Mucosa of rectum (tissue), 2 donors: ENCODE measurements at regions not wholly inside any gene's neighbourhood (a gene's known extent, or its start where the extent isn't known, plus 50 kb on each side); places are given as distances from the start of the nearest gene placed in this dataset.
"Not testable (repeated sequence)": the region's sequence is repeated elsewhere in the genome, so short reads cannot be mapped to it uniquely, and the experiment has no call there.

Experiments used
- H3K27ac ChIP-seq, 2 donors: one replicate each; pipeline ENCODE4 v1.7.0; 2013; ENCODE audit warnings: inconsistent platforms in 2 of 2, low read depth in 2 of 2, low read length in 2 of 2
- H3K27me3 ChIP-seq, 2 donors: one replicate each; pipeline ENCODE4 v1.7.0; 2013; ENCODE audit warnings: low read length in 2 of 2; ENCODE audit not compliant: control insufficient read depth in 2 of 2, insufficient read depth in 2 of 2
- H3K36me3 ChIP-seq, 2 donors: one replicate each; pipeline ENCODE4 v1.7.0; 2013; ENCODE audit warnings: low read length in 2 of 2; ENCODE audit not compliant: control insufficient read depth in 2 of 2, insufficient read depth in 2 of 2
- H3K4me1 ChIP-seq, 2 donors: one replicate each; pipeline ENCODE4 v1.7.0; 2013; ENCODE audit warnings: low read length in 2 of 2, mild to moderate bottlenecking in 1 of 2; ENCODE audit not compliant: control insufficient read depth in 2 of 2, insufficient read depth in 2 of 2
- H3K4me3 ChIP-seq, 2 donors: one replicate each; pipeline ENCODE4 v1.7.0; 2013; ENCODE audit warnings: low read length in 2 of 2
- H3K9ac ChIP-seq, 2 donors: one replicate each; pipeline ENCODE4 v1.7.0; 2013; ENCODE audit warnings: low read length in 2 of 2, low read depth in 1 of 2, mild to moderate bottlenecking in 1 of 2
- H3K9me3 ChIP-seq, 2 donors: one replicate each; pipeline ENCODE4 v1.7.0; 2013; ENCODE audit warnings: low read length in 2 of 2; ENCODE audit not compliant: control insufficient read depth in 2 of 2
- donor health status: healthy.
- donor health status: Normal muscosa, but diverticular disease.

DNA sequence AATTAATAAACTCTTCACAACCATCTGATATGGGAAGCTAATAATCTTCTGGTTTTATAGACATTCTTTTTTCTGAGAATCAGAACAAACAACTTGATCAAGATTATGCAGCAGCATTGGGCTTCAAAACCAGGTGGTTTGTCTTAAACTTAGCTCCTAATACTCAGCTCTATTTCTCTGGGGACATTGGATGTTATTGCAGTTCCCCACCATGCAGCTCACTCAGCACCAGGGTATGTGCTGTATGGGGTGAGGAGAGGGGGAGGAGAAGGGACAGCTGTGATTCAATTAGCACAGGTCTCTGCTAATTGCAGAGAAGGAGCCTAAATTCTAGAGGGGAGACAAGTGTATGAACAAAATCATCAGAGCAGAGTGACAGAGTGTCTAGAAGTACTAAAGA, 210.7 kb upstream of the TNC start:
- Histone ChIP-seq H3K4me3 (no peak overlapping the region), H3K9ac (no peak overlapping the region), H3K36me3 (no peaks in the 10 kb centered on the region), H3K9me3 (no peaks in the 10 kb centered on the region), H3K4me1 (no peaks in the 10 kb centered on the region), H3K27ac (no peak overlapping the region), H3K27me3 (no peaks in the 10 kb centered on the region)

DNA sequence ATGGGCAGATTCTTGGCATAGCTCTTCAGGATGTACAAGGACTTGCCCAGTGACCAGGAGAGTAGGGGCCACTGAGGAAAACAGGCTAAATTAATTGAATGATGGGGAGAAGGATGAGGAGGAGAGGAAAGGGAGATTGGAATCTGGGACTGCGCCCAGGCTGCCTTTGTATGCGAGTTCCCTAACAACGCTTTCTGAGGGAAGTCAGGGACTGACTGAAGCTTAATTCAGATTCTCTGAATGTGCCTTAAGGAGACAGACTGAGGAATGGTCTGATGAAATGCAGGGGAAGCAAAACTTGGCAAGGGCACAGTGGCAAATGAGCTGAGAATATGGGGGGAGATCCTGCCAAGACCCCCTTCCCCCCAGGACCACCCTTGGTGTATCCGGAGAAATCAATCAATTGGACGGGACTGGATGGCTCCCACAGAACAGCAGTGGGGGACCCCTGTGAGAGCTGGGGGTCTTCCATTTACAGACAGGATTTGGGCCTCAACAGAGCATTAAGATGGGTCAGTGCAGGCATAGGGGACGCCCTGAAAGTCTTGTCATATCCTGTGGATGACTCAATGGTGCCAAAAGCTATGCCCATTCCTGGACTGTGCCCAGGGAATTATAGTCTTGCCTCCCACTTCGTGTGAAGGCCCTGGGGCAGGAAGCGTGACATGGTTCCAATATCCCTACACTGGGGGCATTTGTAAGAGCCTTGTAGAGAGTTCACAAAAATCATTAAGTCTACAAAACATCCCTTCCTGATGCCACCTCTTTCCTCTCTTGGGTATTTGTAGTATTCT, 215.5 kb upstream of the TNC start:
- H3K9ac ChIP-seq: no peak overlapping the region
- H3K27me3 ChIP-seq: no peaks in the 10 kb centered on the region
- H3K4me3 ChIP-seq: no peak overlapping the region

DNA sequence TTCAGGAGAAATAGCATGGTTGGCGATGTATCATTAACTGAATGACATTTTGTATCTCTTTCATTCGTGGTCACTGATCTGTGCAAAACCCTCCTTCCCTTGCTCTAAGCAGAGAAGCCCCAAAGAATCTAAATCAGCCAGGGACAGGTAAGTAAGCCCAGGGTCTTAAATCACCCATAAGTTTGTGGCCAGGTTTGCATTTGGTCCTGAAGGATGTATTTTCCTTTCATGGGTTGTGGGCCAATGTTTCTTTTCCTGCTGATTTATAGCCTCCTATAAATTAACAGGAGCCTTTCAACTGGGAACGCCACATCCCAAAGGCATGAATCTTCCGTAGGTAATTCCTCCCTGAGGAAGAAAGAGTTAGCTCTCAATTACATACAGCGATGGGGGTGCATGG, 217.5 kb upstream of the TNC start:
- Histone ChIP-seq H3K4me1 (no peaks in the 10 kb centered on the region), H3K27ac (no peak overlapping the region), H3K9me3 (no peaks in the 10 kb centered on the region), H3K36me3 (no peaks in the 10 kb centered on the region), H3K9ac (no peak overlapping the region), H3K27me3 (no peaks in the 10 kb centered on the region), H3K4me3 (no peak overlapping the region)

More for the DNA sequence above, 215.5 kb upstream of the TNC start:
- no peaks in the 10 kb centered on the region for H3K9me3 ChIP-seq
- no peaks in the 10 kb centered on the region for H3K36me3 ChIP-seq
- H3K27ac ChIP-seq: no peak overlapping the region
- H3K4me1 ChIP-seq: no peaks in the 10 kb centered on the region

DNA sequence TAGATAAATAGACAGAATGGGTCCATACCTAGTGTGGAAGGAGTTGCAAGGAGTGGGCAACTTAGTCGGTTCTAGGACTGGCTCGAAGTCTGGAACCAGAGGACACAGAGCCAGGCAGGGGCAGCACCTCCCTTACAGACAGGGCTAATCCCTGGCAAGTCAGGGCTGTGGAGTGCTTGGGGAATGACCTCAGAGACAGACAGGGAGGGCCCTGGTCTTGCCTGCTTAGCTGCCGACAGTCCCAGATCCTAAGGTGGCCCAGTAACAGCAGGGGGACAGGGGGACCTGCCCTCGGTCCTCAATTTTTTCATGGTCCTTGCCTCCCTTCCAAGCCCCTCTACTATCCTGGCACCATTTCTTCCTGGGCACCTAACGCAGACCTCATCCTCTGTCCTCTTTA, 222.4 kb upstream of the TNC start:
- H3K4me1 ChIP-seq: no peaks in the 10 kb centered on the region
- no peak overlapping the region for H3K4me3 ChIP-seq
- H3K9ac ChIP-seq: no peak overlapping the region
- no peaks in the 10 kb centered on the region for H3K36me3 ChIP-seq
- H3K27me3 ChIP-seq: no peaks in the 10 kb centered on the region
- no peak overlapping the region for H3K27ac ChIP-seq
- H3K9me3 ChIP-seq: no peaks in the 10 kb centered on the region

DNA sequence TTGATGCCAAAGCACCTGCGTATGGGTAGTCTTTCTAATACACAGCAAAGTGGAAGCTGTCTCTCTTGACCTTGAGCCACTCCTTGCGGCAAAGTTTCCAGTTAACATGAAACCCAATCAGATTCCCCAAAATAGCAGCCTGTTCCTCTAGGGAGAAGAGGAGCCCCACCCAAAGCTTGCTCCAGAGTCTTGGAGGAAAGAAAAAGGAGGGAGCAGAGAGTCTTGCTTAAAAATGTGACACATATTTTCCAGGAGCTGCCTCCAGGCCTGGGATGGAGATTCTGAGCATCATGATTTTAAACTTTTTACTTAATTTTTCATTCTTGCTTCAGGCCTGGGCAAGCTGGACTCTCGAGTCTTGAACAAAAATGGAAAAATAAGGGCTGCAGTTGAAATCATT, 223.5 kb upstream of the TNC start:
- Histone ChIP-seq H3K9me3 (no peaks in the 10 kb centered on the region), H3K36me3 (no peaks in the 10 kb centered on the region), H3K9ac (no peak overlapping the region), H3K27me3 (no peaks in the 10 kb centered on the region), H3K4me1 (no peaks in the 10 kb centered on the region), H3K27ac (no peak overlapping the region), H3K4me3 (no peak overlapping the region)

DNA sequence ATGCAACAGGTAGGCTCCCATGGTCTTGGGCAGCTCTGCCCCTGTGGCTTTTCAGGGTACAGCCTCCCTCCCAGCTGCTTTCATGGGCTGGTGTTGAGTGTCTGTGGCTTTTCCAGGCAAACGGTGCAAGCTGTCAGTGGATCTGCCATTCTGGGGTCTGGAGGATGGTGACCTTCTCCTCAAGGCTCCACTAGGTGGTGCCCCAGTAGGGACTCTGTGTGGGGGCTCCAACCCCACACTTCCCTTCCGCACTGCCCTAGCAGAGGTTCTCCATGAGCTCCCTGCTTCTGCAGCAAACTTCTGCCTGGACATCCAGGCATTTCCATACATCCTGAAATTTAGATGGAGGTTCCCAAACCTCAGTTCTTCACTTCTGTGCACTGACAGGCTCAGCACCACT, 229.8 kb upstream of the TNC start:
- H3K27ac ChIP-seq, H3K4me3 ChIP-seq, H3K4me1 ChIP-seq, H3K36me3 ChIP-seq, H3K9me3 ChIP-seq, H3K27me3 ChIP-seq, H3K9ac ChIP-seq: not testable (repeated sequence)

DNA sequence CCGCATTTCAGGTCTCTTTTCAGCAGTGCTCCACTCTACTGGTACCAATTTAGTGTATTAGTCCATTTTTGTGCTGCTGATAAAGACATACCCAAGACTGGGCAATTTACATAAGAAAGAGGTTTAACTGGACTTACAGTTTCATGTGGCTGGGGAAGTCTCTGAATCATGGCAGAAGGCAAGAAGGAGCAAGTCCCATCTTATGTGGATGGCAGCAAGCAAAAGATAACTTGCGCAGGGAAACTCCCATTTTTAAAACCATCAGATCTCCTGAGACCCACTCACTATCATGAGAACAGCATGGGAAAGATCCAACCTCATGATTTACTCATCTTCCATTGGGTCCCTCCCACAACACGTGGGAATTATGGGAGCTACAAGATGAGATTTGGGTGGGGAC, 231.0 kb upstream of the TNC start:
- H3K27me3 ChIP-seq, H3K9ac ChIP-seq, H3K36me3 ChIP-seq, H3K27ac ChIP-seq, H3K4me1 ChIP-seq, H3K9me3 ChIP-seq, H3K4me3 ChIP-seq: not testable (repeated sequence)

DNA sequence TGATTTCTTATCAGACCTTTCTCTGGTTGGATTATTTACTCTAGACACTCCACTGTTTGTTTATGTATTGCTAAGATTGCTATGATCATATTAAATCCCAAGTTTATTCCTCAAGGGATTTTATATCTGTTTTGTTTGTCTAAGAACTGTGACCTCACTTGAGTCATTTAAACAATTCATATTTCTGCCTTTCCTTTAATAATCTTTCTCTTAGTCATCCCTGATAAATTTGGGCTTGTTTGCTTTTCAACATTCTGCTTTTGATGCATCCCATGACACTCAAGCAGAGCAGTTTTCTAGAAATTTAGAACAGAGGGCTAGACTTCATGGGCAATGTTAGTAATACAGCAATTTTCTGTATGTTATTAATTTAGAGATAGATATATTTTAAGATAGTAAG, 231.6 kb upstream of the TNC start:
- Histone ChIP-seq H3K27ac (no peak overlapping the region), H3K4me1 (no peaks in the 10 kb centered on the region), H3K9me3 (no peaks in the 10 kb centered on the region), H3K27me3 (no peaks in the 10 kb centered on the region), H3K9ac (no peak overlapping the region), H3K36me3 (no peaks in the 10 kb centered on the region), H3K4me3 (no peak overlapping the region)

DNA sequence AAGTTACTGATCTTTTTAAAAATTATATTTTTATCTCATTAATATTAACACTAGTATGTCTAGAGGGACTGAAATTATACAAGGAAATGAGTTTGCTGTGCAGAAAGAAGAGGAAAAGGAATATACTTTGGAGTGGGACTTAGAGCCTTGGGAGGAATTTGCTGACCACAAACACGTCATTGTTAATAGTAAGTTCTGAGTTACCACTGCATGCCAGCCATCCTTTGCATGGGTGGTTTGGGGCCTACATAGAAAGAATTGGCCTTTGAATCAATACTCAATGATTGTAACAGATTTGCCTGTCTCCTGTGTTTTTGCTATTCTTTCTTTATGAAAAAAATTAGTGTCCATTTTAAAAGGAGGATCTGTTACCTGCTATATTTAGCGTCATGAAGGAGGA, 232.6 kb upstream of the TNC start:
- Histone ChIP-seq H3K27me3 (no peaks in the 10 kb centered on the region), H3K27ac (no peak overlapping the region), H3K4me3 (no peak overlapping the region), H3K9me3 (no peaks in the 10 kb centered on the region), H3K9ac (no peak overlapping the region), H3K4me1 (no peaks in the 10 kb centered on the region), H3K36me3 (no peaks in the 10 kb centered on the region)

DNA sequence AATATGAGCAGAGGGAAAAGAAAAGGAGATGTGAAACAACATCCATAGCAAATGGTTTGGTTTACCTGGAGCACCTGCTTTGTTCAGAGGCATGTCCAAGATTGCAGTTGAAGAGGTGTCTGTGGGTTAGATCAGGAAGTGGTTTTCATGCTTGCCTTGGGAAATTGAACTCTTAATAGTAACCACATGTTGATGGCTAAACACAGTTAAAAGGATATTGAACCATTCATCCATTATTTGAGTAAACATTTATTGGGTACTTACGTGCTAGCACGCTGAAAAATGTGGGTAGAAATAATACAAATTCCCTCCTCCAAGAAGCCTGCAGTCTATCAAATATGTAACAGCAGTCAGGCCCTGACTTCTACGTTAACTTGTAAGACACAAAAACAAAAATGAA, 235.7 kb upstream of the TNC start:
- Histone ChIP-seq H3K4me1 (no peaks in the 10 kb centered on the region), H3K4me3 (no peak overlapping the region), H3K9me3 (no peaks in the 10 kb centered on the region), H3K36me3 (no peaks in the 10 kb centered on the region), H3K9ac (no peak overlapping the region), H3K27me3 (no peaks in the 10 kb centered on the region), H3K27ac (no peak overlapping the region)

DNA sequence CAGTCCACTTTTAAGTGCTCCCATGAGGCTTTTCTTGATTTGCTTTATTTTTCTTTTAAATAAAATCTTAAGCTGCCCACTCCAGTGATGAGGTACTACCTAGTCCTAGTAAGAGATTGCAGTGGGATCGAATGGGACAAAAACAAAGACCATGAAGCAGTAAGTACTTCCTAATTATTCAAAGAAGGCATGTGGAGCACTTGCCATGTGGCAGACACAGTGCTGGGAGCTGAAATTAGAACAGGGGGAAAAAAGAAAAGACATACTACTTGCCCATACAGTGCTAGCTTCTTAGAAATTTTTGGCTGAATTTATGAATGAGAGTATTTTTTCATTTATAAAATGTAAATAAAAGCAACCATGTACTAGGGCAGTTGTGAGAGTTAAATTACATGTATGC, 239.9 kb upstream of the TNC start:
- Histone ChIP-seq H3K4me3 (no peak overlapping the region), H3K9ac (no peak overlapping the region), H3K27me3 (no peaks in the 10 kb centered on the region), H3K27ac (no peak overlapping the region), H3K4me1 (no peaks in the 10 kb centered on the region), H3K9me3 (no peaks in the 10 kb centered on the region), H3K36me3 (no peaks in the 10 kb centered on the region)
